Stimulated activated CD4-positive, alpha-beta T cell treated with anti-CD3 and anti-CD28 coated beads, Interleukin-4, amount 100 ng/mL, for 48 hours (primary cell): ENCODE measurements at regions not wholly inside any gene's neighbourhood (a gene's known extent, or its start where the extent isn't known, plus 50 kb on each side); places are given as distances from the start of the nearest gene placed in this dataset.
A peak's percentile ranks its signal among the peaks of the same experiment; 100 is the strongest.

ENCODE experiments used
- DNase-seq, 2 donors: peaks; one replicate each; pipeline ENCODE4 v3.0.0-alpha.2; 2020; ENCODE audit warnings: low read depth in 2 of 2

GRCh38 chr3:72345237-72345878 is 502.9 kb downstream of the SHQ1 start:
- no peak for DNase-seq

GRCh38 chr3:72344647-72345046 is 503.6 kb downstream of the SHQ1 start:
- DNase-seq: no peak

GRCh38 chr3:72344236-72344635 is 504.0 kb downstream of the SHQ1 start:
- DNase-seq: no peak

- no peak for DNase-seq
These were observed 505.2 kb downstream of the SHQ1 start for GRCh38 chr3:72343078-72343477.

GRCh38 chr3:72342450-72342849 is 505.8 kb downstream of the SHQ1 start:
- DNase-seq: no peak

- no peak for DNase-seq
These were observed 506.3 kb downstream of the SHQ1 start for GRCh38 chr3:72341920-72342319.

GRCh38 chr3:72341380-72341770 is 506.9 kb downstream of the SHQ1 start:
- DNase-seq: no peak

- no peak for DNase-seq
These were observed 507.5 kb downstream of the SHQ1 start for GRCh38 chr3:72340476-72341379.

- no peak for DNase-seq
These were observed 508.2 kb downstream of the SHQ1 start for GRCh38 chr3:72340056-72340455.

GRCh38 chr3:72339670-72340030 is 508.6 kb downstream of the SHQ1 start:
- DNase-seq: no peak

GRCh38 chr3:72338942-72339669 is 509.1 kb downstream of the SHQ1 start:
- DNase-seq: peak; percentile 52 to 70

- peak; percentile 35 to 59 for DNase-seq
These were observed 509.9 kb downstream of the SHQ1 start for GRCh38 chr3:72338082-72338941.

GRCh38 chr3:72337480-72337855 is 510.8 kb downstream of the SHQ1 start:
- no peak for DNase-seq

- no peak for DNase-seq
These were observed 511.3 kb downstream of the SHQ1 start for GRCh38 chr3:72336821-72337479.

GRCh38 chr3:72336114-72336651 is 512.1 kb downstream of the SHQ1 start:
- no peak for DNase-seq

GRCh38 chr3:72335458-72336095 is 512.7 kb downstream of the SHQ1 start:
- DNase-seq: no peak

GRCh38 chr3:72334681-72335457 is 513.4 kb downstream of the SHQ1 start:
- no peak for DNase-seq

- DNase-seq: no peak
These were observed 515.6 kb downstream of the SHQ1 start for GRCh38 chr3:72332689-72333088.

- no peak for DNase-seq
These were observed 516.2 kb downstream of the SHQ1 start for GRCh38 chr3:72332036-72332435.

GRCh38 chr3:72331076-72331475 is 517.2 kb downstream of the SHQ1 start:
- DNase-seq: no peak
